Fibroblast of lung (primary cell): ENCODE measurements at regions not wholly inside any gene's neighbourhood (a gene's known extent, or its start where the extent isn't known, plus 50 kb on each side); places are given as distances from the start of the nearest gene placed in this dataset.

ENCODE experiments used
- CTCF ChIP-seq, 2 donors: IDR thresholded peaks in 1 of 2; conservative IDR thresholded peaks in 1 of 2; 1 replicate in 1 of 2; 2 replicates in 1 of 2; pipeline ENCODE4 v1.5.1; 2011 to 2012; ENCODE audit warnings: low read length in 2 of 2, control low read depth in 1 of 2, inconsistent platforms in 1 of 2, low read depth in 1 of 2, mild to moderate bottlenecking in 1 of 2
- EZH2 ChIP-seq: IDR thresholded peaks from 2 replicates; pipeline ENCODE4 v1.5.1; 2012; ENCODE audit warnings: low read length, control low read depth, mild to moderate bottlenecking; ENCODE audit errors: missing control alignments

GRCh38 chr12:126112849-126113248 lies 1047.6 kb downstream of the AACS start:
- TF ChIP-seq CTCF (conservative IDR thresholded peaks at IDR 0.05 in 1 of 2, IDR thresholded peaks at IDR 0.05 in 1 of 2; ENCODE audit: low read depth in 1 of 2, low read length in 2 of 2) (no peak), EZH2 (no peak)
